OCI-LY3 (cell line): ENCODE measurements at regions not wholly inside any gene's neighbourhood (a gene's known extent, or its start where the extent isn't known, plus 50 kb on each side); places are given as distances from the start of the nearest gene placed in this dataset.

Source experiments
- H2AFZ ChIP-seq: fragments of 200-600, 300-600 bp; shearing (Covaris generic); 2 replicates; pipeline ENCODE4 v1.6.0; 2014; ENCODE audit warnings: antibody characterized with exemption, low read depth, low read length
- H3K27ac ChIP-seq: fragments of 200-600, 300-600 bp; sonication (generic); 2 replicates; pipeline ENCODE4 v1.5.1; 2014; ENCODE audit warnings: mild to moderate bottlenecking, low read length, moderate library complexity, mixed read lengths
- H3K27me3 ChIP-seq: fragments of 200-600, 300-600 bp; sonication (generic); 2 replicates; pipeline ENCODE4 v1.6.1; 2014; ENCODE audit warnings: low read depth, low read length, mixed read lengths
- H3K36me3 ChIP-seq: fragments of 200-600, 300-600 bp; sonication (generic); replicated peaks from 2 replicates; pipeline ENCODE3; 2014; ENCODE audit warnings: low read depth, low read length, mixed read lengths
- H3K4me1 ChIP-seq: fragments of 300-600, 200-600 bp; sonication (generic); 2 replicates; pipeline ENCODE4 v1.6.1; 2014; ENCODE audit warnings: low read length, mixed read lengths
- H3K4me2 ChIP-seq: fragments of 200-600, 300-600 bp; sonication (generic); 2 replicates; pipeline ENCODE4 v1.6.1; 2014; ENCODE audit warnings: low read length, mixed read lengths
- H3K4me3 ChIP-seq: fragments of 300-600, 200-600 bp; sonication (generic); 2 replicates; pipeline ENCODE4 v1.5.1; 2014; ENCODE audit warnings: antibody characterized with exemption, mild to moderate bottlenecking, low read length, moderate library complexity
- H3K79me2 ChIP-seq: fragments of 300-600, 200-600 bp; shearing (Covaris generic); 2 replicates; pipeline ENCODE4 v1.6.1; 2014; ENCODE audit warnings: mild to moderate bottlenecking, low read length, mixed read lengths
- H3K9ac ChIP-seq: fragments of 300-600, 200-600 bp; shearing (Covaris generic); 2 replicates; pipeline ENCODE4 v1.6.0; 2014; ENCODE audit warnings: mild to moderate bottlenecking, low read length, moderate library complexity
- H3K9me3 ChIP-seq: fragments of 200-600, 300-600 bp; shearing (Covaris generic); 2 replicates; pipeline ENCODE4 v1.6.1; 2014; ENCODE audit warnings: low read length, mixed read lengths; ENCODE audit not compliant: insufficient read depth
- H4K20me1 ChIP-seq: fragments of 200-600, 300-600 bp; sonication (generic); 2 replicates; pipeline ENCODE4 v1.6.1; 2016; ENCODE audit warnings: low read length, mixed read lengths; ENCODE audit not compliant: insufficient read depth
- EZH2phosphoT487 ChIP-seq: fragments of 200-600 bp; shearing (Covaris generic); IDR thresholded peaks from 2 replicates; pipeline ENCODE4 v1.6.1; 2018; ENCODE audit warnings: antibody characterized with exemption, mixed run types, low read depth
- TF ChIP-seq, protein P1 (sequence below): fragments of 200-600, 300-600 bp; sonication (generic); IDR thresholded peaks from 2 replicates; pipeline ENCODE4 v1.5.1; 2014; ENCODE audit warnings: antibody characterized with exemption, low read length, low read depth

DNA sequence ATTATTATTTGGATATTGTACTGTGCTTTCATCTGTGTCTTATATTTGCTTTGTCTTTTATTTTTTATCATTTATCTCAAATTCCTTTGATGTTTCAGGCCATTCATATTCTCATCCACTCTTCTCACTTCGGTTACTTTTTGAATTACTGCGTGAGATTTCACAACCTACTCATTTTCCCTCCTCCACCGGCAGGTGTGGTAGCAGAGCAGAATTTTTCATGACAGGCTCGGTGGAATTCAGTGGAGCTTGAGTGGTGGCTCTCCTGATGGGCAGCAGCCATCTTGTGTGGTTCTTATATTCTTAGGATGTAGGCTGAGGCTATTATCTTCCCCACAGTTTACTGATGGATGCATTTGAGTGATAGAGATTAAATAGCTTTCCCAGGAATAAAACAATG lies 92.3 kb upstream of the IVNS1ABP start:
- peak overlapping the region; percentile 88 for H3K27ac ChIP-seq

DNA sequence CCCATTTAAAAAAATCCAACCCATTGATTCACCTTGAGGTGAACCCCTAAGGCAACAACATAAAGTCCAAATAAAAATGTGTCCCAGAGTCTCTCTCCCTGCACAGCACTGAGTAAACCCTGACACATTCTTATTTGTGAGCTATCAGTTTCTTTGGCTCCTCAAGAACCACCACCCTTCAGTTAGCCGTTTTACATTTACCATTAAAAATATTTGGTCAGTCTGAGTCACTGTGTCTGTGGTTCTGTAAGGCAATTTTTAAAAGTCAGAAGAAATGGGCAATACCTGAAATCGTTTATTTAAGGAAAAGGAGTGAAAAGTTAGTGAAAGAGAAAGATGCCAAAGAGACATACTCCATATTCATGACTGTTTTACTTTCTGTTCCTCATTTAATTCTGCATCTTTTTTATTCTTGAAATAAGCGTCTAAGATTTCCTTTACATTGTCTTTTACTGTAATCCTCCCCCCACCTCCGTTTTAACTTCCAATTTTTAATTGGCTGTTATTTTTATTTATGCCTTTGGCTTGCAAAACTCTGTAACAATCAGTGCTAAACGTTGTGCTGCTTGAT lies 91.7 kb upstream of the IVNS1ABP start:
- TF ChIP-seq, protein P1, sequence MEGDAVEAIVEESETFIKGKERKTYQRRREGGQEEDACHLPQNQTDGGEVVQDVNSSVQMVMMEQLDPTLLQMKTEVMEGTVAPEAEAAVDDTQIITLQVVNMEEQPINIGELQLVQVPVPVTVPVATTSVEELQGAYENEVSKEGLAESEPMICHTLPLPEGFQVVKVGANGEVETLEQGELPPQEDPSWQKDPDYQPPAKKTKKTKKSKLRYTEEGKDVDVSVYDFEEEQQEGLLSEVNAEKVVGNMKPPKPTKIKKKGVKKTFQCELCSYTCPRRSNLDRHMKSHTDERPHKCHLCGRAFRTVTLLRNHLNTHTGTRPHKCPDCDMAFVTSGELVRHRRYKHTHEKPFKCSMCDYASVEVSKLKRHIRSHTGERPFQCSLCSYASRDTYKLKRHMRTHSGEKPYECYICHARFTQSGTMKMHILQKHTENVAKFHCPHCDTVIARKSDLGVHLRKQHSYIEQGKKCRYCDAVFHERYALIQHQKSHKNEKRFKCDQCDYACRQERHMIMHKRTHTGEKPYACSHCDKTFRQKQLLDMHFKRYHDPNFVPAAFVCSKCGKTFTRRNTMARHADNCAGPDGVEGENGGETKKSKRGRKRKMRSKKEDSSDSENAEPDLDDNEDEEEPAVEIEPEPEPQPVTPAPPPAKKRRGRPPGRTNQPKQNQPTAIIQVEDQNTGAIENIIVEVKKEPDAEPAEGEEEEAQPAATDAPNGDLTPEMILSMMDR, result no peak
- TF ChIP-seq EZH2phosphoT487, result no peak
- Histone ChIP-seq H3K9ac (peak overlapping the region; percentile 1; the same call in 1 of the 2 replicates), H4K20me1 (no peaks in the 10 kb centered on the region), H3K27ac (peak overlapping the region; percentile 88), H3K4me3 (no peak overlapping the region), H3K36me3 (peaks cover 21% of the 10 kb centered on the region), H3K27me3 (no peaks in the 10 kb centered on the region), H2AFZ (no peak overlapping the region), H3K79me2 (peaks cover 3% of the 10 kb centered on the region; the same call in 1 of the 2 replicates), H3K9me3 (peaks cover 13% of the 10 kb centered on the region), H3K4me2 (peak overlapping the region; percentile 11), H3K4me1 (peaks cover 85% of the 10 kb centered on the region)

More for the DNA sequence above, 92.3 kb upstream of the IVNS1ABP start:
- no peaks in the 10 kb centered on the region for H3K27me3 ChIP-seq
- no peak overlapping the region for H3K4me3 ChIP-seq
- H3K9ac ChIP-seq, result 0 out of 2 replicates have a peak overlapping the region, but pooled peaks have one; percentile 33
- H3K79me2 ChIP-seq, result peaks cover 3% of the 10 kb centered on the region; the same call in 1 of the 2 replicates
- no peak overlapping the region for H2AFZ ChIP-seq
- peaks cover 84% of the 10 kb centered on the region for H3K4me1 ChIP-seq
- peaks cover 21% of the 10 kb centered on the region for H3K36me3 ChIP-seq
- H3K4me2 ChIP-seq, result peak overlapping the region; percentile 2; the same call in 1 of the 2 replicates
- no peaks in the 10 kb centered on the region for H4K20me1 ChIP-seq
- peaks cover 13% of the 10 kb centered on the region for H3K9me3 ChIP-seq
- TF ChIP-seq EZH2phosphoT487, result no peak
- TF ChIP-seq, protein P1, result 0 out of 2 replicates have a peak, but pooled peaks have one; percentile 9

DNA sequence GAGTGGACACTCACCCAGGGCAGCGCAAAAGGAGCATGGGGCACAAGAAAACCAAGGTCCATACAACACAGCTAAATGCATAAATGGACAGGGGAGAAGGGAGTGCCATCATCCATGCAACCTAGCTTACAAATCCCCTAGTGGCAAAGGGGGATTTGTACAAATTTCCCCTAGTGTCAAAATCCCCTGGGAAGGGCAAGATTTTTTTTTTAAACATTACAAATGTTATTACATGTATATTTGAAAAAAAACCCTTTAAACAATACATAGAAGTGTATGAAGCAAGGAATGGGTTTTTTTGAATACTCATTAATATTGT lies 89.6 kb upstream of the IVNS1ABP start:
- H3K9ac ChIP-seq, result peak overlapping the region; percentile 59; the same call in 1 of the 2 replicates
- H3K27ac ChIP-seq, result peak overlapping the region; percentile 88
- no peak for TF ChIP-seq EZH2phosphoT487
- TF ChIP-seq, protein P1, result no peak
- H3K4me3 ChIP-seq, result no peak overlapping the region
- H3K9me3 ChIP-seq, result peaks cover 13% of the 10 kb centered on the region
- peaks cover 21% of the 10 kb centered on the region for H3K36me3 ChIP-seq
- H3K4me2 ChIP-seq, result peak overlapping the region; percentile 31
- no peaks in the 10 kb centered on the region for H4K20me1 ChIP-seq
- peaks cover 80% of the 10 kb centered on the region for H3K4me1 ChIP-seq
- H3K79me2 ChIP-seq, result peaks cover 3% of the 10 kb centered on the region; the same call in 1 of the 2 replicates
- H2AFZ ChIP-seq, result no peak overlapping the region
- no peaks in the 10 kb centered on the region for H3K27me3 ChIP-seq

DNA sequence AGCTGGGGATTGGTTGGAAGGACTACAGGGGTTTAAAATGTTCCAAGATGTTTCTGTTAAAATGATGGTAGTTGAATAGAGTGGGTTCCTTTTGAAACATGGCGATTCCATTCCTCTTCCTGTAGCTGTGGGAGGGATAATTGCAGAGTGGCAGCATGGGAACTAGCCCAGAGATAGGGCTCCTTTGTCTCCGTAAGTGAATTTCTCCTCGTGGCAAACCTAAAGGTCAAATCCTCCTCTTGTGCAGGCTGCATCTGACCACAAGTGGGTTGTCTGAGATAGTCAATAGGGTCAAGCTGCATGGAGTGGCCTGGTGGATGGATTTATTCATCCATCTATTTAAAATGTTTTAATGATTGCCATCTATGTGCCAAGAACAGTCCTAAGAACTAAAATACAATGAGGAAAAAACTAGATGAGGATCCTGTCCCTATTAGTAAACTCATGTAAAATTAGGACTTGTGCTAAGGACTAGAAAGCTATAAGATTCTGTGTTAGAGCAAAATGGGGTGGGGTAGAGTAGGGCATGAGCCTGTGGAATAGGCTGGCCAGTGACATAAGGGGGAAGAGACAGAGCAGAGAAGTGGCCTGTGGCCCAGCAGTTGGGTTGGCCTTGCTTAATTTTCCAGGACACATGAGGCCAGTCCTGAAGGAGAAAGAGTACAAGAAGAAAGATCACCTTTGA lies 89.1 kb upstream of the IVNS1ABP start:
- peak overlapping the region; percentile 31 for H3K4me2 ChIP-seq
- H3K4me1 ChIP-seq, result peaks cover 75% of the 10 kb centered on the region
- peaks cover 3% of the 10 kb centered on the region; the same call in 1 of the 2 replicates for H3K79me2 ChIP-seq
- peak overlapping the region; percentile 88 for H3K27ac ChIP-seq
- no peaks in the 10 kb centered on the region for H3K27me3 ChIP-seq
- H4K20me1 ChIP-seq, result no peaks in the 10 kb centered on the region
- no peak overlapping the region for H2AFZ ChIP-seq
- TF ChIP-seq, protein P1, result no peak
- no peak for TF ChIP-seq EZH2phosphoT487
- H3K9ac ChIP-seq, result peak overlapping the region; percentile 59
- H3K4me3 ChIP-seq, result no peak overlapping the region
- peaks cover 21% of the 10 kb centered on the region for H3K36me3 ChIP-seq
- peaks cover 13% of the 10 kb centered on the region for H3K9me3 ChIP-seq
